GM23248 (cell line): ENCODE measurements at regions not wholly inside any gene's neighbourhood (a gene's known extent, or its start where the extent isn't known, plus 50 kb on each side); places are given as distances from the start of the nearest gene placed in this dataset.

Source experiments
- DNase-seq: peaks from one replicate; pipeline ENCODE4 v3.0.0-alpha.2; 2015
- H2AFZ ChIP-seq: fragments of 200-600 bp; sonication (generic); 2 replicates; pipeline ENCODE4 v1.6.1; 2016; ENCODE audit warnings: antibody characterized with exemption
- H3F3A ChIP-seq: fragments of 200-600 bp; sonication (generic); 2 replicates; pipeline ENCODE4 v1.6.1; 2016; ENCODE audit warnings: mild to moderate bottlenecking, antibody characterized with exemption, mixed run types; ENCODE audit not compliant: insufficient read depth
- H3K27ac ChIP-seq: fragments of 200-600 bp; sonication (generic); 2 replicates; pipeline ENCODE4 v1.5.1; 2016; ENCODE audit warnings: mild to moderate bottlenecking
- H3K27me3 ChIP-seq: fragments of 200-600 bp; sonication (generic); replicated peaks from 2 replicates; pipeline ENCODE4 v1.6.1; 2016; ENCODE audit warnings: mild to moderate bottlenecking; ENCODE audit not compliant: insufficient read depth
- H3K36me3 ChIP-seq: fragments of 200-600 bp; sonication (generic); 2 replicates; pipeline ENCODE4 v1.6.1; 2016; ENCODE audit warnings: low read depth, mild to moderate bottlenecking
- H3K4me1 ChIP-seq: fragments of 200-600 bp; sonication (generic); 2 replicates; pipeline ENCODE4 v1.6.1; 2016; ENCODE audit warnings: mild to moderate bottlenecking; ENCODE audit not compliant: insufficient read depth
- H3K4me2 ChIP-seq: fragments of 200-600 bp; sonication (generic); one replicate; pipeline ENCODE4 v1.6.1; 2016; ENCODE audit warnings: mild to moderate bottlenecking; ENCODE audit not compliant: unreplicated experiment
- H3K4me3 ChIP-seq: fragments of 200-600 bp; sonication (generic); 2 replicates; pipeline ENCODE4 v1.5.1; 2016; ENCODE audit warnings: mild to moderate bottlenecking
- H3K79me2 ChIP-seq: fragments of 200-600 bp; sonication (generic); 2 replicates; pipeline ENCODE4 v1.6.1; 2016; ENCODE audit warnings: mild to moderate bottlenecking; ENCODE audit not compliant: insufficient read depth
- H3K9ac ChIP-seq: fragments of 200-600 bp; sonication (generic); 2 replicates; pipeline ENCODE4 v1.6.1; 2016; ENCODE audit warnings: mild to moderate bottlenecking
- H3K9me2 ChIP-seq: fragments of 200-600 bp; sonication (generic); 2 replicates; pipeline ENCODE4 v1.6.1; 2016; ENCODE audit warnings: mixed run types, mild to moderate bottlenecking, moderate library complexity; ENCODE audit not compliant: insufficient read depth
- H3K9me3 ChIP-seq: fragments of 200-600 bp; sonication (generic); one replicate; pipeline ENCODE4 v1.6.1; 2017; ENCODE audit warnings: low read depth
- H4K20me1 ChIP-seq: fragments of 200-600 bp; sonication (generic); 2 replicates; pipeline ENCODE4 v1.6.0; 2016; ENCODE audit not compliant: insufficient read depth
- EZH2 ChIP-seq: fragments of 200-600 bp; sonication (generic); IDR thresholded peaks from 2 replicates; pipeline ENCODE4 v1.6.1; 2018; ENCODE audit warnings: antibody characterized with exemption, mild to moderate bottlenecking; ENCODE audit not compliant: insufficient read depth, poor library complexity, severe bottlenecking
- EZH2phosphoT487 ChIP-seq: fragments of 200-600 bp; sonication (generic); IDR thresholded peaks from 2 replicates; pipeline ENCODE4 v1.6.1; 2018; ENCODE audit warnings: antibody characterized with exemption, moderate library complexity, mild to moderate bottlenecking, low read depth; ENCODE audit not compliant: insufficient read depth
- WGBS, 2 experiments: methylation state at CpG; one replicate each; pipeline ENCODE4 v1.1.6; 2015 to 2017; ENCODE audit warnings: low lambda C conversion rate in 2 of 2, low coverage in 1 of 2; ENCODE audit errors: missing lambda C conversion rate in 2 of 2; 5-methylcytosine and 5-hydroxymethylcytosine counted together
- in situ Hi-C: fragments of 300-500 bp; cut with MboI; formaldehyde crosslinking; loops from 2 replicates; pipeline ENCODE4 v1.15.0; 2020

DNA sequence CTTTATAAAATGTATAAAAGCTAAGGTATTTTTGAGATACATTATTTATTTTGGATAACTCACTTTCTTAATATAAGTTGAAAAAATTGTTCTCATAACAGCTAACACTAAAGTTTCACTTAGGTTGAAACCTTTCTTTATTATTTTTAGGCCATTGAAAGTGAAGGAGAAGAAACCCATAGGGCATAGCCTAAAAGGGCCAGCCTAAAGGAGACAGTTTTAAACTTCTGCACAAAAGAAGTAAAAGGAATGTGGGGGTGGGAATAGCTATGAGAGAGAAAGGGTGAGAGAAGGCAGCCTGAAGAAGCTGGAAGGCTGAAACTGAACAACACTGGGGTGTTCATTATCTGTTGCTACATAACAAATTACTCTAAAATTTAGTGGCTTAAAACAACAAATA lies 57.6 kb upstream of the RAPGEF2 start:
- H3K27ac ChIP-seq: no peak overlapping the region
- no peaks in the 10 kb centered on the region for H3K79me2 ChIP-seq
- no peak for TF ChIP-seq EZH2phosphoT487
- no peak for TF ChIP-seq EZH2
- no peaks in the 10 kb centered on the region for H3K36me3 ChIP-seq
- peaks cover 6% of the 10 kb centered on the region for H3K4me1 ChIP-seq
- no peak overlapping the region for H2AFZ ChIP-seq
- no peaks in the 10 kb centered on the region for H4K20me1 ChIP-seq
- H3K4me3 ChIP-seq: no peak overlapping the region
- H3K9ac ChIP-seq: no peak overlapping the region
- peaks cover 7% of the 10 kb centered on the region; the same call in 1 of the 2 replicates for H3F3A ChIP-seq
- H3K27me3 ChIP-seq: peaks cover 23% of the 10 kb centered on the region
- in situ Hi-C loops: no loop called here
- H3K9me3 ChIP-seq: no peaks in the 10 kb centered on the region
- H3K4me2 ChIP-seq: no peak overlapping the region
- no peaks in the 10 kb centered on the region for H3K9me2 ChIP-seq
- DNase-seq: no peak

DNA sequence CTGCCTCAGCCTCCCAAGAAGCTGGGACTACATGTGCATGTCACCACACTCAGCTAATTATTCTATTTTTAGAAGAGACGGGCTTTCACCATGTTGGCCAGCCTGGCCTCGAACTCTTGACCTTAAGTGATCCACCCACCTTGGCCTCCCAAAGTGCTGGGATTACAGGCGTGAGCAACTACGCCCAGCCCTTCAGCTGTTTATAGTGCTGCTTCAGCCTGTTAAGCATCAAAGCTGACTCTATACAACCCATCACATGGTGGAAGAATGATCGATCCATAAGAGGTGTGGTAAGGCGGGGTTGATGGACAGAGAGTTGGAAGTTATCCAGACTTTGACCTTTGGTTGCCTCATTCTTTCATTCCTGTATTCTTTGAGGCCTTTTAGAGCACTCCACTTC lies 56.2 kb upstream of the RAPGEF2 start:
- H3K27ac ChIP-seq: no peak overlapping the region
- peaks cover 7% of the 10 kb centered on the region; the same call in 1 of the 2 replicates for H3F3A ChIP-seq
- H3K36me3 ChIP-seq: no peaks in the 10 kb centered on the region
- no peak overlapping the region for H2AFZ ChIP-seq
- no peaks in the 10 kb centered on the region for H4K20me1 ChIP-seq
- no peaks in the 10 kb centered on the region for H3K9me3 ChIP-seq
- H3K27me3 ChIP-seq: peaks cover 12% of the 10 kb centered on the region
- WGBS, 2 experiments: 76 to 81% methylated on average over 6 of the region's 6 CpGs
- TF ChIP-seq EZH2 (no peak), EZH2phosphoT487 (no peak)
- H3K9me2 ChIP-seq: no peaks in the 10 kb centered on the region
- no peak for DNase-seq
- H3K79me2 ChIP-seq: no peaks in the 10 kb centered on the region
- no peak overlapping the region for H3K4me2 ChIP-seq
- no peak overlapping the region for H3K4me3 ChIP-seq
- in situ Hi-C loops: no loop called here
- peaks cover 6% of the 10 kb centered on the region for H3K4me1 ChIP-seq
- H3K9ac ChIP-seq: no peak overlapping the region

- H3K36me3 ChIP-seq: no peaks in the 10 kb centered on the region
- TF ChIP-seq EZH2phosphoT487 (no peak), EZH2 (no peak)
- H3K4me3 ChIP-seq: peak overlapping the region; percentile 72
- H3K27ac ChIP-seq: no peak overlapping the region
- no peaks in the 10 kb centered on the region for H4K20me1 ChIP-seq
- no peaks in the 10 kb centered on the region for H3K9me2 ChIP-seq
- peak overlapping the region; percentile 87 for H2AFZ ChIP-seq
- H3K9ac ChIP-seq: no peak overlapping the region
- no peaks in the 10 kb centered on the region for H3K79me2 ChIP-seq
- H3K27me3 ChIP-seq: peaks cover 4% of the 10 kb centered on the region
- in situ Hi-C loops: no loop called here
- peak; percentile 2 for DNase-seq
- H3K9me3 ChIP-seq: no peaks in the 10 kb centered on the region
- peaks cover 6% of the 10 kb centered on the region for H3K4me1 ChIP-seq
- 60 to 63% methylated on average over 7 of the region's 7 CpGs for WGBS, 2 experiments
- H3F3A ChIP-seq: peaks cover 7% of the 10 kb centered on the region; the same call in 1 of the 2 replicates
- H3K4me2 ChIP-seq: peak overlapping the region; percentile 93
These were observed 55.3 kb upstream of the RAPGEF2 start for GRCh38 chr4:159047478-159048165.

- no peak for TF ChIP-seq EZH2phosphoT487
- no peak for TF ChIP-seq EZH2
- Histone ChIP-seq H3K4me1 (peaks cover 6% of the 10 kb centered on the region), H3K9me2 (no peaks in the 10 kb centered on the region), H3K9ac (peak overlapping the region; percentile 59), H3K36me3 (no peaks in the 10 kb centered on the region), H3K27ac (no peak overlapping the region), H4K20me1 (no peaks in the 10 kb centered on the region), H3K4me3 (peak overlapping the region; percentile 72), H3K79me2 (no peaks in the 10 kb centered on the region), H3K27me3 (no peaks in the 10 kb centered on the region; the same call in none of the 2 replicates), H3K4me2 (peak overlapping the region; percentile 93), H3F3A (peaks cover 7% of the 10 kb centered on the region; the same call in 1 of the 2 replicates), H3K9me3 (no peaks in the 10 kb centered on the region), H2AFZ (peak overlapping the region; percentile 87)
- in situ Hi-C loops: no loop called here
- DNase-seq: peak; percentile 85
- WGBS, 2 experiments: 9 to 10% methylated on average over 16 of the region's 16 CpGs
These were observed 54.6 kb upstream of the RAPGEF2 start for GRCh38 chr4:159048166-159048886.
